ENCODE measurements at regions not wholly inside any gene's neighbourhood (a gene's known extent, or its start where the extent isn't known, plus 50 kb on each side); places are given as distances from the start of the nearest gene placed in this dataset.

DNA sequence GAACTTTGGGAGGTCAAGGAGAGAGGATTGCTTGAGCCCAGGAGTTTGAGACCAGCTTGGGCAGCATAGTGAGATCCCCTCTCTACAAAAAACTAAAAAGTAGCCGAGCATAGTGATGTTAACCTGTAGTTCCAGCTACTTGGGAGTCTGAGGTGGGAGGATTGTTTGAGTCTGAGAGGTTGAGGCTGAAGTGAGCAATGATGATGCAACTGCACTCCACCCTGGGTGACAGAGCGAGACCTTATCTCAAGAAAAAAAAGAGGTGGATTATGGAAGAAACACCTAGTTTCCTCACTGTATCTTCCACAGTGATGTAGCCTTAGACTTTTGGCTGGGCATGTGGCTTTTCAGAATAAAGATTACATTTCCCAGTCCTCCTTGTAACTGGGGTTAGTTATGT, 237.2 kb upstream of the SPRED2 start:
- no peak overlapping the region for H4K91ac ChIP-seq (ENCODE audit: insufficient read depth, low read depth, low read length)
- H3K56ac ChIP-seq (ENCODE audit: extremely low read depth, insufficient read depth, low read length), result no peak overlapping the region
- H3K9ac ChIP-seq (ENCODE audit: low read depth, low read length), result no peak overlapping the region
- no peak overlapping the region for H3K4ac ChIP-seq (ENCODE audit: low read depth, low read length)
- H2AFZ ChIP-seq (replicated peaks; ENCODE audit: low read length, poor library complexity), result no peak overlapping the region
- DNase-seq, result no peak
- peaks cover 14% of the 10 kb centered on the region for H3K9me3 ChIP-seq (ENCODE audit: control insufficient read depth, insufficient read depth, low read length)
- no peak overlapping the region for H3K4me3 ChIP-seq (ENCODE audit: insufficient read depth, low read depth, low read length)
- H2AK5ac ChIP-seq (ENCODE audit: low read depth, low read length), result no peak overlapping the region
- no peak overlapping the region for H2BK120ac ChIP-seq (ENCODE audit: low read depth, low read length)
- H2BK15ac ChIP-seq (ENCODE audit: low read depth, low read length), result no peak overlapping the region
- H3K18ac ChIP-seq (ENCODE audit: low read depth, low read length), result no peak overlapping the region
- no TSS peak for BruUV-seq (replicated peaks)
- H4K20me1 ChIP-seq (ENCODE audit: insufficient read depth, low read length), result no peaks in the 10 kb centered on the region
- H3K9me1 ChIP-seq (ENCODE audit: insufficient read depth, low read length), result no peaks in the 10 kb centered on the region; the same call in 1 of the 2 replicates
- H3K14ac ChIP-seq (replicated peaks; ENCODE audit: low read depth, low read length), result no peak overlapping the region
- no peaks in the 10 kb centered on the region for H3K79me1 ChIP-seq (ENCODE audit: low read depth in 1 of 2, low read length in 2 of 2)
- dilution Hi-C loops (cut with HindIII; ENCODE audit: low sequenced_read_pairs, unreplicated experiment) (no loop called here), intact Hi-C loops (cut with micrococcal nuclease) (no loop called here), in situ Hi-C loops (cut with MboI; ENCODE audit: low sequenced_read_pairs) (no loop called here)
- ChIA-PET POLR2A (ENCODE audit: unreplicated experiment) (no interaction called here), CTCF (no interaction called here)
- no CpG with 5 or more reads among the region's 2 CpGs for WGBS, 2 experiments (ENCODE audit: extremely low coverage in 2 of 2, insufficient read length in 1 of 2)
- H2BK5ac ChIP-seq (ENCODE audit: low read depth, low read length, poor library complexity, severe bottlenecking), result no peak overlapping the region
- H2AK9ac ChIP-seq (replicated peaks; ENCODE audit: low read depth, low read length, poor library complexity), result no peak overlapping the region
- peaks cover 19% of the 10 kb centered on the region for H3K27me3 ChIP-seq (ENCODE audit: control insufficient read depth, insufficient read depth, low read length)
- H3K27ac ChIP-seq (ENCODE audit: insufficient read depth, low read length), result no peak overlapping the region
- no peak overlapping the region for H3K4me2 ChIP-seq (ENCODE audit: low read depth, low read length)
- H2BK20ac ChIP-seq (ENCODE audit: low read depth, low read length), result no peak overlapping the region
- no peak for TF ChIP-seq RCOR1 (IDR thresholded peaks at IDR 0.05; ENCODE audit: insufficient replicate concordance, low read length)
- TF ChIP-seq RAD21 (IDR thresholded peaks at IDR 0.05; ENCODE audit: low read length), result no peak
- no peak for TF ChIP-seq CEBPB (IDR thresholded peaks at IDR 0.05; ENCODE audit: low read depth, low read length)
- TF ChIP-seq, protein P1, sequence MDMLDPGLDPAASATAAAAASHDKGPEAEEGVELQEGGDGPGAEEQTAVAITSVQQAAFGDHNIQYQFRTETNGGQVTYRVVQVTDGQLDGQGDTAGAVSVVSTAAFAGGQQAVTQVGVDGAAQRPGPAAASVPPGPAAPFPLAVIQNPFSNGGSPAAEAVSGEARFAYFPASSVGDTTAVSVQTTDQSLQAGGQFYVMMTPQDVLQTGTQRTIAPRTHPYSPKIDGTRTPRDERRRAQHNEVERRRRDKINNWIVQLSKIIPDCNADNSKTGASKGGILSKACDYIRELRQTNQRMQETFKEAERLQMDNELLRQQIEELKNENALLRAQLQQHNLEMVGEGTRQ (IDR thresholded peaks at IDR 0.05; ENCODE audit: low read depth, low read length), result no peak
- TF ChIP-seq POLR2A (IDR thresholded peaks at IDR 0.05; ENCODE audit: low read depth, low read length), result no peak
- no peak for TF ChIP-seq NFE2L2 (IDR thresholded peaks at IDR 0.05; ENCODE audit: low read depth, low read length)
- TF ChIP-seq, protein P2, sequence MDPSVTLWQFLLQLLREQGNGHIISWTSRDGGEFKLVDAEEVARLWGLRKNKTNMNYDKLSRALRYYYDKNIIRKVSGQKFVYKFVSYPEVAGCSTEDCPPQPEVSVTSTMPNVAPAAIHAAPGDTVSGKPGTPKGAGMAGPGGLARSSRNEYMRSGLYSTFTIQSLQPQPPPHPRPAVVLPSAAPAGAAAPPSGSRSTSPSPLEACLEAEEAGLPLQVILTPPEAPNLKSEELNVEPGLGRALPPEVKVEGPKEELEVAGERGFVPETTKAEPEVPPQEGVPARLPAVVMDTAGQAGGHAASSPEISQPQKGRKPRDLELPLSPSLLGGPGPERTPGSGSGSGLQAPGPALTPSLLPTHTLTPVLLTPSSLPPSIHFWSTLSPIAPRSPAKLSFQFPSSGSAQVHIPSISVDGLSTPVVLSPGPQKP (IDR thresholded peaks at IDR 0.05; ENCODE audit: borderline replicate concordance, low read depth, low read length), result no peak
- TF ChIP-seq, protein P3, sequence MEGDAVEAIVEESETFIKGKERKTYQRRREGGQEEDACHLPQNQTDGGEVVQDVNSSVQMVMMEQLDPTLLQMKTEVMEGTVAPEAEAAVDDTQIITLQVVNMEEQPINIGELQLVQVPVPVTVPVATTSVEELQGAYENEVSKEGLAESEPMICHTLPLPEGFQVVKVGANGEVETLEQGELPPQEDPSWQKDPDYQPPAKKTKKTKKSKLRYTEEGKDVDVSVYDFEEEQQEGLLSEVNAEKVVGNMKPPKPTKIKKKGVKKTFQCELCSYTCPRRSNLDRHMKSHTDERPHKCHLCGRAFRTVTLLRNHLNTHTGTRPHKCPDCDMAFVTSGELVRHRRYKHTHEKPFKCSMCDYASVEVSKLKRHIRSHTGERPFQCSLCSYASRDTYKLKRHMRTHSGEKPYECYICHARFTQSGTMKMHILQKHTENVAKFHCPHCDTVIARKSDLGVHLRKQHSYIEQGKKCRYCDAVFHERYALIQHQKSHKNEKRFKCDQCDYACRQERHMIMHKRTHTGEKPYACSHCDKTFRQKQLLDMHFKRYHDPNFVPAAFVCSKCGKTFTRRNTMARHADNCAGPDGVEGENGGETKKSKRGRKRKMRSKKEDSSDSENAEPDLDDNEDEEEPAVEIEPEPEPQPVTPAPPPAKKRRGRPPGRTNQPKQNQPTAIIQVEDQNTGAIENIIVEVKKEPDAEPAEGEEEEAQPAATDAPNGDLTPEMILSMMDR (conservative IDR thresholded peaks at IDR 0.05; ENCODE audit: low read depth, low read length), result no peak
- no peak for TF ChIP-seq SMC3 (IDR thresholded peaks at IDR 0.05; ENCODE audit: low read depth, low read length)
- no peak for TF ChIP-seq CHD1 (IDR thresholded peaks at IDR 0.05; ENCODE audit: low read depth, low read length)
- no peak for TF ChIP-seq BHLHE40 (IDR thresholded peaks at IDR 0.05; ENCODE audit: low read depth, low read length)
- no peak for TF ChIP-seq MAFK (IDR thresholded peaks at IDR 0.05; ENCODE audit: low read depth, low read length)
- TF ChIP-seq RFX5 (IDR thresholded peaks at IDR 0.05; ENCODE audit: low read depth, low read length), result no peak
- TF ChIP-seq MAZ (IDR thresholded peaks at IDR 0.05; ENCODE audit: borderline replicate concordance, low read depth, low read length), result no peak
- TF ChIP-seq MXI1 (IDR thresholded peaks at IDR 0.05; ENCODE audit: borderline replicate concordance, low read depth, low read length), result no peak
- TF ChIP-seq FOS (IDR thresholded peaks at IDR 0.05; ENCODE audit: low read depth, low read length), result no peak
- H3K4me1 ChIP-seq (ENCODE audit: control insufficient read depth, insufficient read depth, low read length), result peaks cover 3% of the 10 kb centered on the region; the same call in 1 of the 2 replicates
- H4K8ac ChIP-seq (ENCODE audit: low read depth in 2 of 2, low read length in 2 of 2), result no peak overlapping the region
- H3K36me3 ChIP-seq (ENCODE audit: control insufficient read depth, insufficient read depth, low read length), result no peaks in the 10 kb centered on the region
- no peak overlapping the region for H4K5ac ChIP-seq (ENCODE audit: low read depth, low read length)
- ATAC-seq (ENCODE audit: low read depth), result no peak
- H3K23ac ChIP-seq (ENCODE audit: low read depth, low read length), result no peak overlapping the region

Measured in IMR-90 (cell line).